ENCODE measurements at regions not wholly inside any gene's neighbourhood (a gene's known extent, or its start where the extent isn't known, plus 50 kb on each side); places are given as distances from the start of the nearest gene placed in this dataset.

DNA sequence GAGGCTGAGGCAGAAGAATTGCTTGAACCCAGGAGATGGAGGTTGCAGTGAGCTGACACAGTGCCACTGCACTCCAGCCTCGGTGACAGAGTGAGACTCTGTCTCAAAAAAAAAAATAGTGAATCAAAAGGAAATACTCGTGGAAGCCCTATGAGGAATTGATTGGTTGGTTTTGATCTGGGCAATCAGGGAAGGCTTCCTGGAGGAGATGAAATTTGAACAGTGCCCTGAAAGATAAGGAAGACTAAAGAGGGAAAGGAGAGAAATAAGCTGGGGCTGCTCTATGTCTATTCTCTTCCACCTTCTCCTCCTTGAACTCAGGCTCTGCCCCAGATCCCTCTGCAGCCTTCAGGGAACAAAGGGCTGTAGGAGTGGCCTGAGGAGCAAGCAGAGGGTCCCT lies 54.1 kb downstream of the IRF2BPL start:
- Histone ChIP-seq H3K9me3 (ENCODE audit: insufficient read depth, low read length, severe bottlenecking) (no peaks in the 10 kb centered on the region), H3K4me2 (ENCODE audit: insufficient read depth, low read length) (no peak overlapping the region), H2AFZ (ENCODE audit: low read depth, low read length) (no peak overlapping the region), H3K4me1 (ENCODE audit: insufficient read depth, low read length) (peaks cover 12% of the 10 kb centered on the region), H4K20me1 (ENCODE audit: insufficient read depth, low read length) (no peaks in the 10 kb centered on the region), H3K9ac (ENCODE audit: low read depth, low read length) (no peak overlapping the region), H3K36me3 (ENCODE audit: insufficient read depth, low read length) (no peaks in the 10 kb centered on the region), H3K4me3 (ENCODE audit: low read depth in 1 of 2, low read length in 2 of 2) (no peak overlapping the region), H3K27ac (ENCODE audit: low read length) (no peak overlapping the region), H3K79me2 (ENCODE audit: insufficient read depth, low read length) (no peaks in the 10 kb centered on the region), H3K27me3 (ENCODE audit: insufficient read depth, low read length, poor library complexity) (no peaks in the 10 kb centered on the region)
- ATAC-seq (ENCODE audit: insufficient read depth, low read depth): no peak
- TF ChIP-seq CTCF (IDR thresholded peaks at IDR 0.05; ENCODE audit: borderline replicate concordance, extremely low read depth, low read length, poor library complexity, severe bottlenecking): no peak
- no peak for TF ChIP-seq EZH2 (IDR thresholded peaks at IDR 0.05; ENCODE audit: borderline replicate concordance, low read depth, low read length, severe bottlenecking)
- no peak for DNase-seq

DNA sequence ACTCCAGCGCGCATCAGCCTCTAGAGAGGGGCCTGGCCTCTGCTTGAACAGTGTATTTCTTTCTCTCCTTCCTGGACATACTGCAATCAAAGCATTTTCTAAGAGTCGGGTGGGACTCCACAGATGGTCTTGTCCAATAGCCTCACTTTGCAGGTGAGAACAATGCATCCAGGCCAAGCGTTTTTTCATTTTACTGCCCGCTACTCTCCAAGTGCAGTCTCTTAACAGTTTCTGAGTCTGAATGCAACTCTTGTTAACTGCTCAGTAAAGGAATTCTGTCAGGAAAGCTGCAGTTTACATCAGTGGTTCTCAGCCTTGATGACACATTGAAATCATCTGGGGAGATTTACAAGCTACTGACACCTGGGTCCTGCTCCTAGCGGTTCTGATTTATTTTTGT lies 57.0 kb downstream of the IRF2BPL start:
- H3K27me3 ChIP-seq (ENCODE audit: insufficient read depth, low read length, poor library complexity): no peaks in the 10 kb centered on the region
- H3K9ac ChIP-seq (ENCODE audit: low read depth, low read length): no peak overlapping the region
- no peaks in the 10 kb centered on the region for H4K20me1 ChIP-seq (ENCODE audit: insufficient read depth, low read length)
- TF ChIP-seq CTCF (IDR thresholded peaks at IDR 0.05; ENCODE audit: borderline replicate concordance, extremely low read depth, low read length, poor library complexity, severe bottlenecking) (no peak), EZH2 (IDR thresholded peaks at IDR 0.05; ENCODE audit: borderline replicate concordance, low read depth, low read length, severe bottlenecking) (no peak)
- no peaks in the 10 kb centered on the region for H3K36me3 ChIP-seq (ENCODE audit: insufficient read depth, low read length)
- ATAC-seq (ENCODE audit: insufficient read depth, low read depth) (no peak), DNase-seq (no peak)
- H3K9me3 ChIP-seq (ENCODE audit: insufficient read depth, low read length, severe bottlenecking): no peaks in the 10 kb centered on the region
- H3K4me2 ChIP-seq (ENCODE audit: insufficient read depth, low read length): no peak overlapping the region
- no peaks in the 10 kb centered on the region for H3K79me2 ChIP-seq (ENCODE audit: insufficient read depth, low read length)
- peaks cover 8% of the 10 kb centered on the region; the same call in 1 of the 2 replicates for H3K4me1 ChIP-seq (ENCODE audit: insufficient read depth, low read length)
- H3K4me3 ChIP-seq (ENCODE audit: low read depth in 1 of 2, low read length in 2 of 2): no peak overlapping the region
- H2AFZ ChIP-seq (ENCODE audit: low read depth, low read length): no peak overlapping the region
- H3K27ac ChIP-seq (ENCODE audit: low read length): no peak overlapping the region

- no peak overlapping the region for H3K4me2 ChIP-seq (ENCODE audit: insufficient read depth, low read length)
Observed at GRCh38 chr14:76968621-76969063, 59.9 kb downstream of the IRF2BPL start.

More at GRCh38 chr14:76968621-76969063, 59.9 kb downstream of the IRF2BPL start:
- H3K9me3 ChIP-seq (ENCODE audit: insufficient read depth, low read length, severe bottlenecking): no peaks in the 10 kb centered on the region
- no peak overlapping the region for H3K27ac ChIP-seq (ENCODE audit: low read length)
- no peaks in the 10 kb centered on the region for H3K4me1 ChIP-seq (ENCODE audit: insufficient read depth, low read length)
- H3K36me3 ChIP-seq (ENCODE audit: insufficient read depth, low read length): no peaks in the 10 kb centered on the region
- DNase-seq (no peak), ATAC-seq (ENCODE audit: insufficient read depth, low read depth) (no peak)
- H3K27me3 ChIP-seq (ENCODE audit: insufficient read depth, low read length, poor library complexity): no peaks in the 10 kb centered on the region
- no peak overlapping the region for H3K9ac ChIP-seq (ENCODE audit: low read depth, low read length)
- H4K20me1 ChIP-seq (ENCODE audit: insufficient read depth, low read length): no peaks in the 10 kb centered on the region
- no peak overlapping the region for H3K4me3 ChIP-seq (ENCODE audit: low read depth in 1 of 2, low read length in 2 of 2)
- H3K79me2 ChIP-seq (ENCODE audit: insufficient read depth, low read length): no peaks in the 10 kb centered on the region
- H2AFZ ChIP-seq (ENCODE audit: low read depth, low read length): no peak overlapping the region
- TF ChIP-seq CTCF (IDR thresholded peaks at IDR 0.05; ENCODE audit: borderline replicate concordance, extremely low read depth, low read length, poor library complexity, severe bottlenecking): no peak
- TF ChIP-seq EZH2 (IDR thresholded peaks at IDR 0.05; ENCODE audit: borderline replicate concordance, low read depth, low read length, severe bottlenecking): no peak

Measured in DND-41 (cell line).